ENCODE measurements at regions not wholly inside any gene's neighbourhood (a gene's known extent, or its start where the extent isn't known, plus 50 kb on each side); places are given as distances from the start of the nearest gene placed in this dataset.

DNA sequence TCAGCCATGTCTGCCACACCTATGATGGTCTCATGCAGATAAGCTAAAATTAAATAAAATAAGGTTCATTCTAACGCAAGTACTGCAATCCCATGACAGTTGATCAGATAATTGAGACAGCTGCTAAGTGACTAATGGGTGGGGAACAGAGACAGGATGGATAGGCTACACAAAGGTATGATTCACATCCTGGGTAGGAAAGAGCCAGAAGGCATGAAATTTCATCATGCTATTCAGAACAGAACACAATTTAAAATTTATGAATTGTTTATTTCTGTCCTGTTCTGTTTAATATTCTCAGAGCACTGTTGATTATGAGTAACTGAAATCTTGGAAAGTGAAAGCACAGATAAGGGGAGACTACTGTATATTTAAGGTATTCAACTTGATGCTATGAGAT is 381.8 kb upstream of the SORCS1 start:
- Histone ChIP-seq H3K9ac (ENCODE audit: low read length) (no peak overlapping the region), H3K79me2 (ENCODE audit: insufficient read depth, low read length) (no peaks in the 10 kb centered on the region), H3K27me3 (ENCODE audit: insufficient read depth, low read length) (no peaks in the 10 kb centered on the region), H3K27ac (ENCODE audit: low read depth, low read length) (no peak overlapping the region), H3K4me1 (ENCODE audit: control insufficient read depth in 1 of 2, insufficient read depth in 2 of 2, low read length in 2 of 2) (no peaks in the 10 kb centered on the region), H3K4me2 (ENCODE audit: low read length) (no peak overlapping the region), H3K9me2 (ENCODE audit: insufficient read depth) (no peaks in the 10 kb centered on the region), H3K36me3 (ENCODE audit: control insufficient read depth in 1 of 2, insufficient read depth in 2 of 2, low read length in 2 of 2) (no peaks in the 10 kb centered on the region), H3K9me3 (ENCODE audit: control insufficient read depth in 1 of 2, insufficient read depth in 1 of 2, low read depth in 1 of 2, low read length in 2 of 2) (peaks cover 37 to 39% of the 10 kb centered on the region in 2 experiments; a peak in 3 of 4 replicates), H2AFZ (ENCODE audit: low read depth, low read length, poor library complexity, severe bottlenecking) (no peak overlapping the region), H4K20me1 (ENCODE audit: insufficient read depth) (no peaks in the 10 kb centered on the region), H3K4me3 (replicated peaks in 1 of 2; ENCODE audit: low read depth in 1 of 2, low read length in 2 of 2) (no peak overlapping the region)
- BruUV-seq (replicated peaks), result no TSS peak
- ChIA-PET CTCF (no interaction called here), POLR2A (no interaction called here), RAD21 (ENCODE audit: low non-redundant PET in 1 of 2, low total read pairs in 2 of 2, uncharacterized antibody in 2 of 2, unreplicated experiment in 2 of 2) (no interaction called here)
- intact Hi-C loops (cut with micrococcal nuclease), result no loop called here
- TF ChIP-seq ZNF274 (IDR thresholded peaks at IDR 0.05; ENCODE audit: low read depth, low read length) (no peak), SRF (IDR thresholded peaks at IDR 0.05; ENCODE audit: low read depth) (no peak), SP1 (IDR thresholded peaks at IDR 0.05; ENCODE audit: low read depth) (no peak), CBX3 (IDR thresholded peaks at IDR 0.05; ENCODE audit: low read depth) (no peak), EZH2phosphoT487 (IDR thresholded peaks at IDR 0.05; ENCODE audit: borderline replicate concordance) (no peak), TCF7L2 (IDR thresholded peaks at IDR 0.05; ENCODE audit: borderline replicate concordance, extremely low read depth, insufficient read depth, insufficient read length) (no peak), POLR2A (IDR thresholded peaks at IDR 0.05; ENCODE audit: borderline replicate concordance, extremely low read depth, insufficient read depth, insufficient read length) (no peak), REST (IDR thresholded peaks at IDR 0.05; ENCODE audit: low read depth) (no peak), FOSL1 (IDR thresholded peaks at IDR 0.05; ENCODE audit: low read depth) (no peak), SIN3A (IDR thresholded peaks at IDR 0.05; ENCODE audit: low read depth) (no peak), MAX (IDR thresholded peaks at IDR 0.05) (no peak), ATF3 (IDR thresholded peaks at IDR 0.05) (no peak), ZBTB33 (IDR thresholded peaks at IDR 0.05; ENCODE audit: extremely low read depth, insufficient replicate concordance, low read length) (no peak), YY1 (IDR thresholded peaks at IDR 0.05; ENCODE audit: extremely low read depth, insufficient replicate concordance, low read depth, low read length) (no peak), RAD21 (IDR thresholded peaks at IDR 0.05; ENCODE audit: low read depth) (no peak), EZH2 (IDR thresholded peaks at IDR 0.05) (no peak), CEBPB (IDR thresholded peaks at IDR 0.05; ENCODE audit: low read depth) (no peak), ZFX (IDR thresholded peaks at IDR 0.05) (no peak)
- TF ChIP-seq, protein P1, sequence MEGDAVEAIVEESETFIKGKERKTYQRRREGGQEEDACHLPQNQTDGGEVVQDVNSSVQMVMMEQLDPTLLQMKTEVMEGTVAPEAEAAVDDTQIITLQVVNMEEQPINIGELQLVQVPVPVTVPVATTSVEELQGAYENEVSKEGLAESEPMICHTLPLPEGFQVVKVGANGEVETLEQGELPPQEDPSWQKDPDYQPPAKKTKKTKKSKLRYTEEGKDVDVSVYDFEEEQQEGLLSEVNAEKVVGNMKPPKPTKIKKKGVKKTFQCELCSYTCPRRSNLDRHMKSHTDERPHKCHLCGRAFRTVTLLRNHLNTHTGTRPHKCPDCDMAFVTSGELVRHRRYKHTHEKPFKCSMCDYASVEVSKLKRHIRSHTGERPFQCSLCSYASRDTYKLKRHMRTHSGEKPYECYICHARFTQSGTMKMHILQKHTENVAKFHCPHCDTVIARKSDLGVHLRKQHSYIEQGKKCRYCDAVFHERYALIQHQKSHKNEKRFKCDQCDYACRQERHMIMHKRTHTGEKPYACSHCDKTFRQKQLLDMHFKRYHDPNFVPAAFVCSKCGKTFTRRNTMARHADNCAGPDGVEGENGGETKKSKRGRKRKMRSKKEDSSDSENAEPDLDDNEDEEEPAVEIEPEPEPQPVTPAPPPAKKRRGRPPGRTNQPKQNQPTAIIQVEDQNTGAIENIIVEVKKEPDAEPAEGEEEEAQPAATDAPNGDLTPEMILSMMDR (IDR thresholded peaks at IDR 0.05 in 2 of 3, conservative IDR thresholded peaks at IDR 0.05 in 1 of 3; ENCODE audit: borderline replicate concordance in 1 of 3, insufficient read depth in 1 of 3, low read depth in 2 of 3, low read length in 2 of 3), result no peak
- no peak for ATAC-seq
- DNase-seq (ENCODE audit: low read depth, low spot score), result no peak

All from HCT116 (cell line).